Activated CD8-positive, alpha-beta memory T cell treated with anti-CD3 and anti-CD28 coated beads for 36 hours (primary cell): ENCODE measurements at regions not wholly inside any gene's neighbourhood (a gene's known extent, or its start where the extent isn't known, plus 50 kb on each side); places are given as distances from the start of the nearest gene placed in this dataset.

Experiments used
- CTCF ChIA-PET: fragments of 350-600 bp; sonication (Branson Sonifier 250); formaldehyde crosslinking; loops from one replicate; lab custom pipeline; 2021; ENCODE audit warnings: antibody characterized with exemption; lab: Charles Lee
- POLR2A ChIA-PET: fragments of 350-600 bp; sonication (Branson Sonifier 250); formaldehyde crosslinking; loops from one replicate; lab custom pipeline; 2021; ENCODE audit warnings: antibody characterized with exemption; lab: Charles Lee

DNA sequence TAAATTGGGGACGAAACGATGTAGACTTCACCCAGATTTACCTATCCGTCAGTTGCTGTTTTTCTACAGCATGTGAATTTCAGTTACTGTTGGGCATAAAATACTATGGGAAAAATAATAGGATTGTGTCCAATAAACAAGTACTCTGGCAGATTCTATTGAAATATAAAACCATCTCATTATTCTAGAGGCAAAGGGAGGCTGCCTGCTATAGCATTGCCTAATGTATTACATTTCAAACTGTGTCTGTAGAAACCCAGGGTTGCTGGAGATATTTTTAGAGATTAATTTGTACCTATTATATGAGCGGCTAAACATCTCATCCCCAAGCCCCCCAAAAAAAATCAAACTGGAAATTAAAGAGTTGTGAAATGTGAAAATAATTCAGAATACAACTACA is 159.6 kb upstream of the IL12A start:
- POLR2A ChIA-PET, result no interaction called here
- CTCF ChIA-PET, result interaction anchor here (0.6 kb wide), 1 partner anchor 26 kb away, joined by 3 read pairs; no protein-coding TSS in a partner anchor

DNA sequence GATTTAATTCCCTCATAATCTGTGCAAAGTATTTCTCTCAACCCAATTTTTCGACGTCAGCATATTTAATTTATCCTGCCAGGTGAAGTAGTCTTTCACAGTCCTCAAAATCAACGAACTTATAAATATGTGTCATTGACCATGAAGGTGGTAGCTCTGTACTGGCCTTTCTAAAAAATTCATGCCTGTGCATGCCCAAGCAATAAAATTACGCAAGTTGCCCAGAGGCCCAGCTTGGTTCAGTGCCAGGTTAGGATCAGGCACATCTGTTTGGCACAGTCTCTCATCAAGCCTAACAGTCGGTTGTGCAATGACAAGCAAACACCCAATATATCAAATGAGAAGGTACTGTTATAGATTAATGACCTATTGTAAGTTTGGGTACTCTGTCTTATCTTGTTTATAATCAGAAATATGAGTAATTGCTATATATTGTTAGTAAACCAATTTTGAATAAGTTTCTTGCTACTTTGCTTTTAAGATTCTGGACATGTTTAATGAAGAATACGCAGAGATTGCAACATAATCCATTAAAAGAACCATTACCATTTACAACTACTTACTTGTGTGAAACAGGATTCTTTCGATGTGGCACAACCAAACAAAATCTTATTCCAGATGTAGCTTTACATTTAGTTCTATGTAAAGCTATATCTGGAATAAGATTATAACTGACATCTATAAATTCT is 159.0 kb upstream of the IL12A start:
- CTCF ChIA-PET, result no interaction called here
- POLR2A ChIA-PET, result no interaction called here

- ChIA-PET CTCF (no interaction called here), POLR2A (no interaction called here)
Observed at GRCh38 chr3:159830523-159831154, 158.0 kb upstream of the IL12A start.

DNA sequence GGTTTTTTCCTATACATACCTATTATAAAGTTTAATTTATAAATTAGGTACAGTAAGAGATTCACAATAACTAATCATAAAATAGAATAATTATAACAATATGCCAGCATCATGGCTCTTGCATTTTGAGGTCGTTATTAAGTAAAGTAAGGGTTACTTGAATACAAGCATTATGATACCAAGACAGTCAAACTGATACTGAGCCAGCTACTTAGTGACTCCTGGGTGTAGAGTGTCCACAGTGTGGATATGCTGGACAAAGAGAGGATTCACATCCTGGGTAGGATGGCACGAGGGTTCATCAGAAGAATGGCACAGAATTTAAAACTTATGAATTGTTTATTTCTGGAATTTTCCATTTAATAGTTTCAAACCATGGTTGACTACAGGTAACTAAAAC is 157.2 kb upstream of the IL12A start:
- CTCF ChIA-PET, result no interaction called here

GRCh38 chr3:159832024-159832423 is 156.6 kb upstream of the IL12A start:
- POLR2A ChIA-PET, result no interaction called here
- CTCF ChIA-PET, result no interaction called here

More for the DNA sequence above, 157.2 kb upstream of the IL12A start:
- POLR2A ChIA-PET, result no interaction called here

- ChIA-PET POLR2A (no interaction called here), CTCF (no interaction called here)
Observed at GRCh38 chr3:159835126-159835525, 153.5 kb upstream of the IL12A start.

DNA sequence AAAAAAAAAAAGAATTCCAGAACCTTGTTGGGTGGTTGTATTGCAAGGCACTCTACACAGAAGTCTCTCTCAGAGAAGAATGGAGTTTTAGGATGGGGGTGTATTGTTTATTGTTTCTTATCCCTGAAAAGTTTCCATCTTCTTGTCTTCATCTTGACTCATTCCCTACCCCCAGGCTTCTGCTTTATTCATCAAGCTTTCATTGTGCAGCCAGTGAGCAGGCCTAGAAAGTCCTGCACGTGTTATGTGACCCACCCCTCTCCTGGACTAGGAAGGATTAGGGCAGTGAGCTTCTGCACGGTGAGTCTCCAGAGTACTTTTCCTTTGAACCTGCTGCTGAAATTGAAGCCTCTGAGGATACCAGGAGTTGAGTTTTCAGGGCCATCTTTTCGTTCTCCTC is 150.9 kb upstream of the IL12A start:
- CTCF ChIA-PET, result interaction anchor here (1.5 kb wide), 1 partner anchor 10 kb away, joined by 3 read pairs; no protein-coding TSS in a partner anchor
- POLR2A ChIA-PET, result no interaction called here

- CTCF ChIA-PET, result interaction anchor here (1.5 kb wide), 1 partner anchor 11 kb away, joined by 3 read pairs; no protein-coding TSS in a partner anchor
Observed at GRCh38 chr3:159838938-159839337, 149.7 kb upstream of the IL12A start.

GRCh38 chr3:159839561-159840379 is 148.9 kb upstream of the IL12A start, which contains the start of gene SCHIP1:
SCHIP1 (plus strand) TSS chr3:159839861.
- ChIA-PET POLR2A (no interaction called here), CTCF (interaction anchor here (0.6 to 1.5 kb wide), 2 partner anchors 12 to 60 kb away, joined by 3 read pairs; no protein-coding TSS in a partner anchor)

More at GRCh38 chr3:159838938-159839337, 149.7 kb upstream of the IL12A start:
- POLR2A ChIA-PET, result no interaction called here

- CTCF ChIA-PET, result no interaction called here
- POLR2A ChIA-PET, result no interaction called here
Observed at GRCh38 chr3:159840703-159841299, 147.8 kb upstream of the IL12A start.

DNA sequence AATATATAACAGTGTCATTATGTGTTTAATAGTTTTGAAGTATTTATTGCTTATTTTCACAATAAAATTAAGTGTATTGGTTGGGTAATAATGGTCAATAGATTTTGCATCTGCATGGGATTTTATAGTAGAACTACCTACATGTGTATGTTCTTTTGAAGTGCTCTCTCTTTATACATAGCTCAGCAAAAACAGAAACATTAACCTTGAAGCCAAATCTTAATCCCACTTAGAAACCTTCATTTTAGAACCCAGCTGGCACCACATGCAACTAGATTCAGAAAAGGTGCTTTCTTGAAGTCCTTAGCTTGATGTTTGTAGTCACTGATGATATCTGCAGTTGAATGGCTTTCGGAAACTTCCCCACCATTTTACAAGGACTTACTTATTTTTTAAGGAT is 146.9 kb upstream of the IL12A start:
- ChIA-PET POLR2A (no interaction called here), CTCF (no interaction called here)

GRCh38 chr3:159843840-159844730 is 144.6 kb upstream of the IL12A start:
- POLR2A ChIA-PET, result no interaction called here

GRCh38 chr3:159844801-159845261 is 143.8 kb upstream of the IL12A start:
- CTCF ChIA-PET, result interaction anchor here (1.0 kb wide), 1 partner anchor 15 kb away, joined by 4 read pairs; no protein-coding TSS in a partner anchor
- POLR2A ChIA-PET, result no interaction called here

More at GRCh38 chr3:159843840-159844730, 144.6 kb upstream of the IL12A start:
- CTCF ChIA-PET, result interaction anchor here (1.0 kb wide), 1 partner anchor 16 kb away, joined by 4 read pairs; no protein-coding TSS in a partner anchor

- ChIA-PET POLR2A (no interaction called here), CTCF (no interaction called here)
Observed at GRCh38 chr3:159845737-159846136, 142.9 kb upstream of the IL12A start.

DNA sequence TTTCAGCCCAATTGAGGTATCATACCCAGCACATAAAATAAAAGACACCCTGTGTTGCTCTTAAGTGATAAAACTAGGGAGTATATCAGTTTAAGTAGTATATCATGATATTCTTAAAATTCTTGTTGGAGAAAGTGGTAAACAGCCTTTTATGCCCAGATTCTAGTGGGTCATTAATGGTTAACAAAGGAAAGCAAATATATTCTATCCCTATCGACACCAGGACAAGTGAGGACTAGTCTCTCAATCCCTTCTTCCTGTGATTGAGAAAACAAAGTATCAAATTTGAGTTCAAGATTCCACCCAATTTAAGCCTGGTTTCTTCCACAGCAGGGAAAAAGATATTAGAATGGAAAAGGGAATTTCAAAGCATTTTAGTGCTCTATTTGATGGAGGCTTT is 142.4 kb upstream of the IL12A start:
- POLR2A ChIA-PET, result no interaction called here
- CTCF ChIA-PET, result no interaction called here

GRCh38 chr3:159848348-159849118 is 140.1 kb upstream of the IL12A start:
- POLR2A ChIA-PET, result no interaction called here
- CTCF ChIA-PET, result interaction anchor here (0.6 to 0.7 kb wide), 2 partner anchors 592 to 686 kb away, joined by 3 read pairs; no protein-coding TSS in a partner anchor

- ChIA-PET POLR2A (no interaction called here), CTCF (no interaction called here)
Observed at GRCh38 chr3:159850481-159850880, 138.2 kb upstream of the IL12A start.

- ChIA-PET POLR2A (no interaction called here), CTCF (no interaction called here)
Observed at GRCh38 chr3:159852266-159852665, 136.4 kb upstream of the IL12A start.
